T-helper 2 cell treated with Interferon-gamma antibody and Interleukin-4, amounts not matched to agents 5 μg/mL and 100 μg/mL, for 36 hours (primary cell): ENCODE measurements at regions not wholly inside any gene's neighbourhood (a gene's known extent, or its start where the extent isn't known, plus 50 kb on each side); places are given as distances from the start of the nearest gene placed in this dataset.

ENCODE experiments used
- DNase-seq: peaks from one replicate; pipeline ENCODE4 v3.0.0; 2021; ENCODE audit warnings: low spot score
- H3K27ac Mint-ChIP-seq: one replicate; pipeline ENCODE4 v1.8.0; 2021; ENCODE audit warnings: mild to moderate bottlenecking, mixed read lengths
- H3K27me3 Mint-ChIP-seq: one replicate; pipeline ENCODE4 v1.8.0; 2021; ENCODE audit warnings: low read depth, mixed read lengths
- H3K36me3 Mint-ChIP-seq: one replicate; pipeline ENCODE4 v1.8.0; 2021; ENCODE audit warnings: low read depth, mixed read lengths
- H3K4me1 Mint-ChIP-seq: one replicate; pipeline ENCODE4 v1.8.0; 2021; ENCODE audit warnings: low read depth, mixed read lengths
- H3K4me3 Mint-ChIP-seq: one replicate; pipeline ENCODE4 v1.8.0; 2022; ENCODE audit warnings: mild to moderate bottlenecking, moderate library complexity, mixed read lengths
- H3K9me3 Mint-ChIP-seq: one replicate; pipeline ENCODE4 v1.8.0; 2021; ENCODE audit warnings: mixed read lengths

DNA sequence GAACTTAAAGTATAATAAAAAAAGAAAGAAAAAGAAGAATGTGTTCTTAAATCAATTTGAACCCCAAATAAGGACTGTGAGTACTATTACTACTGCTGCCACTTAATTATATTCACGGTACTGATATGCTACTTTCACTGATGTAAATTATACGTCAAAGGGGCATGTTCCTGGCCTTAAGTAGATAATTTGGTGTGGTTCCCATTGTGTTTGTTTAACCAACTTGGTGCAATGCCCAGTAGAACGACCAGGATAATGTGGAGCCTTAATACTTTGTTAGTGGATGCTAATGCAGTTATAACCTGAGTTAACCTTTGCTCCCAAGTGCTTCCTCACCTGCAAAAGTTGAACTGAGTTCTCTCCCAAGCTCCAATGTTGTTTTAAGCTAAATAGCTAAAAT is 142.0 kb downstream of the NR4A2 start:
- Mint-ChIP-seq H3K27me3 (no peaks in the 10 kb centered on the region), H3K9me3 (no peaks in the 10 kb centered on the region), H3K4me3 (no peak overlapping the region), H3K27ac (no peak overlapping the region), H3K36me3 (no peaks in the 10 kb centered on the region), H3K4me1 (no peaks in the 10 kb centered on the region)
- no peak for DNase-seq

DNA sequence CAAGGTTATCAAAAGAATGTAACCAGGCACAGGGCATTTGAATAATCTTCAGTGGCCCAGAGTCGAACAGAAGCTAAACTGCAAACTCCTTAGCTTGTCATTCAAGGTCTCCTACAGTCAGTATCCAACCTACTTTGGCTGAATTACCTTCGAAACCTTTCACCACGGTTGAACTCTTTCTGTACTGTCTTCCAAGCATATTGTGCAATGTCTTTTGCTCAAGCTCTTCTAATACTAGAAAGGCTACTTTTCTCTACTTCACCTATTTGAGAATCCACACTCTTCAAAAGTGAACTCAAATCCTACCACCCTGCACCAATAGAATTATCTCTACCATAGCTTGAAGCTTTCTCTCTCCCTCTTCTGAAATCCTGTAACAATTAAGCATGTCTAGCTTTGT is 142.9 kb downstream of the NR4A2 start:
- H3K27ac Mint-ChIP-seq = no peak overlapping the region
- H3K9me3 Mint-ChIP-seq = no peaks in the 10 kb centered on the region
- H3K4me3 Mint-ChIP-seq = no peak overlapping the region
- no peak for DNase-seq
- no peaks in the 10 kb centered on the region for H3K4me1 Mint-ChIP-seq
- H3K36me3 Mint-ChIP-seq = no peaks in the 10 kb centered on the region
- no peaks in the 10 kb centered on the region for H3K27me3 Mint-ChIP-seq

DNA sequence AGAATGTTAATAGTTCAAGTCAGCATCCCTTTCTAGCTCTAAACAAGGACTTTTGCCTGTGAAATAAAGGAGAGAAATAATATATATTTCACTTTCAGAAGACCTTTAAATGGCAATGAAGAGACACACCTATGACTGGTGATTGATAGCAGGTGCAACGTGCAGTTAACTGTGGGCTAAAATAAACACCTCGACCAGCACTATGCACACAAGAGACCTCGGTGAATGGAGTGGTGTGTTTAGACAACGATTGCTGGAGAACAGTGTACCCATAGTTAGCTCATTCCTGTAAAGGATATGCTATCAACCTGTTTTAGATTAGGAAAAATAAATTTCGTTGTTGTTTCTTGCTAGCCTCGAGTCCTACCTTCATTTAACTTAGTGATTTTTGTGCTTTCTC is 143.4 kb downstream of the NR4A2 start:
- no peaks in the 10 kb centered on the region for H3K27me3 Mint-ChIP-seq
- H3K9me3 Mint-ChIP-seq = no peaks in the 10 kb centered on the region
- no peaks in the 10 kb centered on the region for H3K36me3 Mint-ChIP-seq
- no peak overlapping the region for H3K27ac Mint-ChIP-seq
- no peak for DNase-seq
- no peak overlapping the region for H3K4me3 Mint-ChIP-seq
- H3K4me1 Mint-ChIP-seq = no peaks in the 10 kb centered on the region

DNA sequence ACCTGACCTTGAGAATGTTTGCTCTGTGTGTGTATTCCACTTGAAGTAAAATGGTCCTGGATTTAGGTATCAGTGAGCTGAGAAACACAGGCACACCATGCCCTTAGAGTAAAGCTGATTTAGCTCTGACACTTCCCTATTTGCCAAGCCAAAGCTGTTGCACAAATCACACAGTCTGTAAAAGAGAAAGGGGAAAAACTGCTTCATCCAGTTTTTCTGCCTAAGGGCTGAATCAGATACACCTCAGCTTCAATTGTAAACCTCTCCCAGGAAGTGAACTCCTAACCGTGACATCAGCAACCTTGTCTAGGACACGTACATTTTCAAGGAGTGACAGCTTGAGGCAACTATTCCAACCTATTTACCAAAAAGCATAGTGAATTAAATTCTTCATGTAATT is 150.4 kb downstream of the NR4A2 start:
- no peaks in the 10 kb centered on the region for H3K9me3 Mint-ChIP-seq
- no peak overlapping the region for H3K27ac Mint-ChIP-seq
- no peaks in the 10 kb centered on the region for H3K27me3 Mint-ChIP-seq
- H3K4me3 Mint-ChIP-seq = no peak overlapping the region
- no peak for DNase-seq
- no peaks in the 10 kb centered on the region for H3K36me3 Mint-ChIP-seq
- no peaks in the 10 kb centered on the region for H3K4me1 Mint-ChIP-seq

DNA sequence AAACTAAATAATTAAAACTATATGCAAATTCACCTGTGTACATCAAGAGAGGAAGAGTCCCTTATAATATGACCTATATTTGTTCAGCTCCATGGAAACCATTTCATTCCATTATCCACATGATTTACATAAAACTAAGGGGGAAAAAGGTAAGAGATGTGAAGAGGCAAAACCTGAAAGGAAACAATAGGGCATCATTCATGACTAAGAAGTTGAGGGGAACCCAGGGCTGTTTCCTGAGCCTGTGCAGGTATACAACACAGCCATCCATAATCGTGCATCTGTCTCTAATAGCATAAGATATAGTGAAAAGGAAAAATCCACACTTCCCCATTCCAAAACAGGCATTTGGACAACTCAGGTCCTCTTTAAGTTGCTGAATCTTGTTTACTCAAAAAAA is 151.3 kb downstream of the NR4A2 start:
- H3K9me3 Mint-ChIP-seq = no peaks in the 10 kb centered on the region
- H3K27me3 Mint-ChIP-seq = no peaks in the 10 kb centered on the region
- no peaks in the 10 kb centered on the region for H3K36me3 Mint-ChIP-seq
- no peak overlapping the region for H3K27ac Mint-ChIP-seq
- H3K4me3 Mint-ChIP-seq = no peak overlapping the region
- H3K4me1 Mint-ChIP-seq = no peaks in the 10 kb centered on the region
- DNase-seq = no peak

DNA sequence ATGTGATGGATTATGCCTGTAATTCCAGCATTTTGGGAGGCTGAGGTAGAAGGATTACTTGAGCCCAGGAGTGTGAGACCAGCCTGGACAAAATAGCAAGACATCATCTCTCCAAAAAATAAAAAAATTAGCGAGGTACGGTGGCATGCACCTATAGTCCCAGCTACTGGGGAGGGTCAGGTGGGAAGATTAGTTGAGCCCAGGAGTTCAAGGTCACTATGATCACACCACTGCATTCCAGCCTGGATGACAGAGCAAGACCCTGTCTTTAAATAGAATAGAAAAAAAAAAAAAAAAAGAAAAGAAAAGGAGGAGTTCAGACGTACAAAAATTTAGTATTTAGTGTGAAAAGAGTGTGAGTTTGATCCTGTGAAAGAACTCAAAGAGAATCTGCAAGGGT is 154.9 kb downstream of the NR4A2 start:
- DNase-seq = no peak
- Mint-ChIP-seq H3K4me3 (no peak overlapping the region), H3K27ac (no peak overlapping the region), H3K9me3 (no peaks in the 10 kb centered on the region), H3K4me1 (no peaks in the 10 kb centered on the region), H3K36me3 (no peaks in the 10 kb centered on the region), H3K27me3 (no peaks in the 10 kb centered on the region)

DNA sequence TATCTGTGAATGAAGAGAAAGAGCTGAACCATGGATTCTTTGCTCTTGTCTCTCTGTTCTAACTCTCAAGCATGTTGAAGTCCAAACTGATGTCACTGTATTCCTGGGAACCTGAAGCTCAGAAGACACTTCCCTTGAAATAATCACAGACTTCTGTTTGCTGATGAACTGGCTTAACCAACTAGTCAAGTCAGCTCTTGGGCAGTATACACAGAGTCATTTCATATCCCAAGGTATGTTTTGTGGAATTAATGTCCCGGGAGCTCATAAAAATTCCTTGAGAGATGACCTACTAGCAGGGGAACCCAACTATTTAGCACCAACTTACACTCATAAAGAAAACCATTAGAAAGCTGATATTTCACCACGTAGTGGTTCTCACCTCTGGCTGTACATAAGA is 156.6 kb downstream of the NR4A2 start:
- Mint-ChIP-seq H3K27me3 (no peaks in the 10 kb centered on the region), H3K4me3 (no peak overlapping the region), H3K27ac (no peak overlapping the region), H3K4me1 (no peaks in the 10 kb centered on the region), H3K9me3 (no peaks in the 10 kb centered on the region), H3K36me3 (no peaks in the 10 kb centered on the region)
- no peak for DNase-seq

DNA sequence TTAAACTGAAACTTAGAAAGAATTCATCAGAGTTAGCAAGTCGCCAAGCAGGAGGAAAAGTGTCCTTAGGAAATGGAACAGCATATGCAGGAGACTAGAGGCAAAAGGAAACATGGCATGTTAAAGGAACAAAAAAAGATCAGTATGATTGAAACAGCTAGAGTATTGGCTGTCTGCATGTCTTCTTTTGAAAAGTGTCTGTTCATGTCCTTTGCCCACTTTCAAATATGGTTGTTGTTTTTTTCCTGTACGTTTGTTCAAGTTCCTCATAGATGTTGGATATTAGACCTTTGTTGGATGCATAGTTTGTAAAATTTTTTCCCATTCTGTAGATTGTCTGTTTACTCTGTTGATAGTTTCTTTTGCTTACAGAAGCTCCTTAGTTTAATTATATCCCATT is 161.6 kb downstream of the NR4A2 start:
- no peak overlapping the region for H3K4me3 Mint-ChIP-seq
- no peak overlapping the region for H3K27ac Mint-ChIP-seq
- H3K9me3 Mint-ChIP-seq = no peaks in the 10 kb centered on the region
- DNase-seq = no peak
- H3K4me1 Mint-ChIP-seq = no peaks in the 10 kb centered on the region
- no peaks in the 10 kb centered on the region for H3K27me3 Mint-ChIP-seq
- no peaks in the 10 kb centered on the region for H3K36me3 Mint-ChIP-seq

DNA sequence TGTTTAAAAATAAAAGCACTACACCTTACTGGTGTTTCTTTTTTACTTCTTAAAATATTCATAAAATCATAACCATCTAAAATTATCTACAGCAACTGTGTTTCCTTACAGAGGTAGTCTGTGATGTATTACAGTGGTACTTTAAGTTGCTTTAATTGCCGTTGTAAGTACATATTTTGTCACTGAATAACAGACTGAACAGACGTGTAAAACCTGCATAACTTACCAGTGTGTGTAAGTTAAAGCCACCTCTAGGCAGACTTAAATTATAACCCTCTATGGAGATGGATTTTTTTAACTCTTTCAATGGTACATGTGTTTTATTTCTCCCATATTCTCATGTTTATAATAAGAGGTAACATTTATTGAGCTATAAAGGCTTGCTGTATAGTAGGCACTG is 166.8 kb downstream of the NR4A2 start:
- DNase-seq = no peak
- Mint-ChIP-seq H3K9me3 (no peaks in the 10 kb centered on the region), H3K36me3 (no peaks in the 10 kb centered on the region), H3K27ac (no peak overlapping the region), H3K27me3 (no peaks in the 10 kb centered on the region), H3K4me3 (no peak overlapping the region), H3K4me1 (no peaks in the 10 kb centered on the region)

DNA sequence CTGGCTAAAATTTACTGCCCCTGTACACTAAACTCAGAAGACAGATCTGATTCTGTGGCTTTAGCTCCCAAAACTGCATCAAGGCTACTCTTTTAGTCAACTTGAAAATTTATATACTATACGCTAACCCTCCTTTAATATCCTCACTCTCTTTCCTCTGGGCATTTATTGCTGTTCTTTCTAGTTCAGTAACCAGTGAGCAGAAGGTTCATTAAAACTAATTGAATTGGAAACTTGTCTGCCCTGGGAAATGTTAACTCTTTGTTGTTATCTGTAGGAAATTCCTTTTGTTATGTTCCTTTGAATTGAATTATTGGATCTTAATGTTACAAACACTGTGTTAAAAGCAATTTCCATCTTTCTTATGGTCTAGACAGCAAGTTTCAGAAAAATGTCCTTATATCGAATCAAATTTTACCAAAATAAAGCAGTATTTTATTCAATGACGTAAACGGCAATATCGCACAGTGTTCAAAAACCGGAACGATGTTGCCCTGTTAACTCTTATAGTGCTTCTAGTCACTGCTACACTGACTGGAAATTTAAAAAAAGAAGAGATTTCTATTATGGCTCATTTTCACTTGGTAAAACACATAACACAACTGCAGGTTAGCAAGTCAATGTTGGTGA is 168.3 kb downstream of the NR4A2 start:
- no peaks in the 10 kb centered on the region for H3K27me3 Mint-ChIP-seq
- H3K9me3 Mint-ChIP-seq = no peaks in the 10 kb centered on the region
- no peaks in the 10 kb centered on the region for H3K36me3 Mint-ChIP-seq
- H3K4me3 Mint-ChIP-seq = no peak overlapping the region
- DNase-seq = no peak
- H3K27ac Mint-ChIP-seq = no peak overlapping the region
- no peaks in the 10 kb centered on the region for H3K4me1 Mint-ChIP-seq

DNA sequence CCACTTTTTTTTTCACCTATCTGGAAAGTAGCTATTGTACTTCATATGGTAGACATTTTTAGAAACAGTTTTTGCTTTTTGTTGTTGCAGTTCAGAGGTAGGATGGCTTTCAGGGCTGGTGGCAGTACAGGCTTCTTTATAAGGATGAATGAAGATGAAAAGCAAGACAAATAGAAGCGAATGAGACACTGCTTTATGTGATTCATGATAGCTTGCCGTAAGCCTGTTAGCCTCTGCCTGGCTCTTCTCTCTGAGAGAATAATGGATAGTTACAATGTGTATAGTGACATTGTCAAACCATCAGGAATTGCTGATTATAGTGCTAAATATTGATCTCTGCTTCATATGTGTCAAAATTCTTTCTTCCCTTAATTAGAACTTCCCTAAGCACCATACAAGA is 173.7 kb downstream of the NR4A2 start:
- Mint-ChIP-seq H3K4me3 (no peak overlapping the region), H3K36me3 (no peaks in the 10 kb centered on the region), H3K9me3 (no peaks in the 10 kb centered on the region), H3K4me1 (no peaks in the 10 kb centered on the region), H3K27ac (no peak overlapping the region), H3K27me3 (no peaks in the 10 kb centered on the region)
- DNase-seq = no peak

DNA sequence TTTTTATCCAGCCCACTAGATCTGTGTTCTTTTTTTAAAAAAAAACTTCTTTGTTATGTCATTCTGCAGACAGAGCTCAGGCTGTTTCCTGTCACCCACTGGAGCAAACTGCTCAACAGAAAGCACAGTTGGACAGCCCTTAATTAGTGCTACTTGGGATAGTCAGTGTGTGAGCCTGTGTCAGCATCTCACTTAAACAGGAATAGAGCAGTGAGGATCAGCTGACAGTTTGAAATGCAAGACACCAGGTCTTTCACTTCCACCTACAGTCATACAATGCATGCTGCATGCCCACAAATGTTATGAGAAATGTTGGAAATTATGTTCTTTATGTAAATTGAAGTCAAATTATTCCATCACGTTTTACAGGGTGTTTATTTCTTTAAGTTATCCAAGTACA is 174.9 kb downstream of the NR4A2 start:
- Mint-ChIP-seq H3K9me3 (no peaks in the 10 kb centered on the region), H3K27ac (no peak overlapping the region), H3K4me1 (no peaks in the 10 kb centered on the region), H3K4me3 (no peak overlapping the region), H3K36me3 (no peaks in the 10 kb centered on the region), H3K27me3 (no peaks in the 10 kb centered on the region)
- no peak for DNase-seq

DNA sequence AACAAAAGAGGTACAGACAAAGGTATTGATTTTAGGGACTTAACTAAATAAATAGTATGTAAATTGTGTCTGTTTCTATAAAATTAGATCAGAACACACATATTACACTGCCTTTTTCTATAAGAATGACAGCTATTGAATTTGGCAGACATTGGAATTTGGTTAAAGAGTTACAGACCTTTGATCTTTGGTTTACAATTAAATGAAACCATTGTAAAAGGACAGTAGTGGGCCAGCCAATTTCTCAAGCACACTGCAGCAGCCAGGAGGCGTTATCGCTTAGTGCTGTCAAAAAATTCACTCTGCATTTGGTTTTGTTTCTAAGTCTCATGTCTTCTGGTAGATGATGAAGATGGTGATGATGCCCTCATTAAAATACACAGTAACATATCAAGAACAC is 175.9 kb downstream of the NR4A2 start:
- no peak for DNase-seq
- Mint-ChIP-seq H3K36me3 (no peaks in the 10 kb centered on the region), H3K4me3 (no peak overlapping the region), H3K4me1 (no peaks in the 10 kb centered on the region), H3K9me3 (no peaks in the 10 kb centered on the region), H3K27me3 (no peaks in the 10 kb centered on the region), H3K27ac (no peak overlapping the region)

DNA sequence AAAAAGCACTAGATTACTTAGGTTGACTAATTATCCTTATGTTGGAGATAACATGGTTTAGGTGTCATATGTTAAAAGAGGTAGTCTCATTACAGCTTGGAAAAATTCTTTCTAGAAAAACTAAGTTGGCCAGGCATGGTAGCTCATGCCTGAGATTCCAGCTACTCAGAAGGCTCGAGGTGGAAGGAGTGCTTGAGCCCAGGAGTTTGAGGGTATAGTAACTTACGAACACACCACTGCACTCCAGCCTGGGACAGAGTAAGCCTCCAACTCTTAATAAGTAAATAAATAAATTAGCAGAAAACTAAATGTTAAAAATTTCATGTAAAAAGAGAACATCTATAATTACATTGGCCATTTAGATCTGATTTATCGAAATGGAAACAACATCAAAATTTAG is 177.2 kb downstream of the NR4A2 start:
- no peaks in the 10 kb centered on the region for H3K9me3 Mint-ChIP-seq
- DNase-seq = no peak
- H3K27me3 Mint-ChIP-seq = no peaks in the 10 kb centered on the region
- no peaks in the 10 kb centered on the region for H3K4me1 Mint-ChIP-seq
- H3K36me3 Mint-ChIP-seq = no peaks in the 10 kb centered on the region
- no peak overlapping the region for H3K27ac Mint-ChIP-seq
- H3K4me3 Mint-ChIP-seq = no peak overlapping the region

DNA sequence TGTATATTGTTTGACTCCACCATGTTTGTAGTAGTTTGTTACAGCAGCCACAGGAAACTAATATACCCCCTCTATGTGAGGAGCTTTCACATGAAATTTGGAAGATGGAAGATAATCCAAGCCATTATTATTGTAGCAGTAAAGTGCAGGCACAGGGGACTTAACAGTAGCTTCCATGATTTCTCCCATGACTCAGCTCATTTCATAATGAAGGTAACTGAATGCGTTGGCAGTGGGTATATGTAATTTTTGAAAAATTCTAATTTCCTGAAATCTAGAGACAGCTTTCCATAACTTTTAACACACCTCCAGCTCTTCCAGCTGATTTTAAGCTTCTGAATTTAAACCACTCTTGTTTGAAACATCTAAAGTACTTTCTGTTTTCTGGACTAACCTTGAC is 181.2 kb downstream of the NR4A2 start:
- Mint-ChIP-seq H3K27me3 (no peaks in the 10 kb centered on the region), H3K9me3 (no peaks in the 10 kb centered on the region), H3K4me3 (no peak overlapping the region), H3K36me3 (no peaks in the 10 kb centered on the region), H3K4me1 (peaks cover 2% of the 10 kb centered on the region), H3K27ac (no peak overlapping the region)
- DNase-seq = no peak
